ENCODE measurements at regions not wholly inside any gene's neighbourhood (a gene's known extent, or its start where the extent isn't known, plus 50 kb on each side); places are given as distances from the start of the nearest gene placed in this dataset.

- no peaks in the 10 kb centered on the region for H3K4me1 ChIP-seq (ENCODE audit: control insufficient read depth, insufficient read depth, low read length)
- no peak for TF ChIP-seq ZNF280D (tag by site-specific recombination; IDR thresholded peaks at IDR 0.05)
- TF ChIP-seq TRIM28 (IDR thresholded peaks at IDR 0.05; ENCODE audit: borderline replicate concordance, low read length) = no peak
- TF ChIP-seq ELK4 (IDR thresholded peaks at IDR 0.05; ENCODE audit: borderline replicate concordance, low read depth, low read length) = no peak
- no peak for TF ChIP-seq ZNF274 (IDR thresholded peaks at IDR 0.05; ENCODE audit: low read length)
- no peak for TF ChIP-seq ZNF274 (tag by site-specific recombination; IDR thresholded peaks at IDR 0.05; ENCODE audit: borderline replicate concordance)
- TF ChIP-seq GFI1B (tag by site-specific recombination; IDR thresholded peaks at IDR 0.05) = no peak
- TF ChIP-seq ZBTB7A (tag by site-specific recombination; IDR thresholded peaks at IDR 0.05; ENCODE audit: low read depth) = no peak
- no peak for TF ChIP-seq GLI4 (tag by site-specific recombination; IDR thresholded peaks at IDR 0.05)
- TF ChIP-seq ZNF571 (tag by site-specific recombination; IDR thresholded peaks at IDR 0.05) = no peak
- TF ChIP-seq ZNF133 (tag by site-specific recombination; IDR thresholded peaks at IDR 0.05) = no peak
- TF ChIP-seq ZSCAN18 (tag by site-specific recombination; IDR thresholded peaks at IDR 0.05) = no peak
- TF ChIP-seq ZNF837 (tag by site-specific recombination; IDR thresholded peaks at IDR 0.05) = no peak
- TF ChIP-seq ZNF112 (tag by site-specific recombination; IDR thresholded peaks at IDR 0.05) = no peak
- no peak for TF ChIP-seq ZBTB10 (tag by site-specific recombination; IDR thresholded peaks at IDR 0.05)
- no peak for TF ChIP-seq REPIN1 (tag by site-specific recombination; IDR thresholded peaks at IDR 0.05; ENCODE audit: low read depth)
- no peak for TF ChIP-seq ZNF473 (tag by site-specific recombination; IDR thresholded peaks at IDR 0.05)
- no peak overlapping the region for H3K27ac ChIP-seq (ENCODE audit: extremely low read depth, low read depth, low read length)
- POLR2A ChIA-PET = no interaction called here
- H3K9me3 ChIP-seq (ENCODE audit: control insufficient read depth, insufficient read depth, low read depth, low read length) = no peaks in the 10 kb centered on the region
- H3K36me3 ChIP-seq (ENCODE audit: control insufficient read depth in 2 of 2, insufficient read depth in 1 of 2, low read length in 2 of 2) = no peaks in the 10 kb centered on the region
- no peak overlapping the region for H3K4me3 ChIP-seq (ENCODE audit: low read depth, low read length)
- CTCF ChIA-PET = no interaction called here
These were observed 246.6 kb upstream of the CRY1 start for GRCh38 chr12:107339932-107340331.

- ChIA-PET POLR2A (no interaction called here), CTCF (interaction anchor here (0.6 kb wide), 1 partner anchor 902 kb away, joined by 4 read pairs; no protein-coding TSS in a partner anchor)
- Histone ChIP-seq H3K9me3 (ENCODE audit: control insufficient read depth, insufficient read depth, low read depth, low read length) (no peaks in the 10 kb centered on the region), H3K4me3 (ENCODE audit: low read depth, low read length) (no peak overlapping the region), H3K4me1 (ENCODE audit: control insufficient read depth, insufficient read depth, low read length) (no peaks in the 10 kb centered on the region), H3K27ac (ENCODE audit: extremely low read depth, low read depth, low read length) (no peak overlapping the region), H3K36me3 (ENCODE audit: control insufficient read depth in 2 of 2, insufficient read depth in 1 of 2, low read length in 2 of 2) (no peaks in the 10 kb centered on the region)
- TF ChIP-seq ZNF354C (tag by site-specific recombination; IDR thresholded peaks at IDR 0.05; ENCODE audit: borderline replicate concordance, low read depth) = no peak
- TF ChIP-seq GFI1B (tag by site-specific recombination; IDR thresholded peaks at IDR 0.05) = no peak
- TF ChIP-seq HIC1 (tag by site-specific recombination; IDR thresholded peaks at IDR 0.05) = no peak
- TF ChIP-seq AEBP2 (tag by site-specific recombination; IDR thresholded peaks at IDR 0.05; ENCODE audit: borderline replicate concordance) = no peak
- TF ChIP-seq ZFP41 (tag by site-specific recombination; IDR thresholded peaks at IDR 0.05; ENCODE audit: borderline replicate concordance) = no peak
- no peak for TF ChIP-seq ZBTB7A (tag by site-specific recombination; IDR thresholded peaks at IDR 0.05; ENCODE audit: low read depth)
- TF ChIP-seq ZNF692 (tag by site-specific recombination; IDR thresholded peaks at IDR 0.05) = no peak
- no peak for TF ChIP-seq ZNF664 (tag by site-specific recombination; IDR thresholded peaks at IDR 0.05)
These were observed 247.5 kb upstream of the CRY1 start for GRCh38 chr12:107340898-107341297.
